Gastroesophageal sphincter (tissue), 3 donors: ENCODE measurements at regions not wholly inside any gene's neighbourhood (a gene's known extent, or its start where the extent isn't known, plus 50 kb on each side); places are given as distances from the start of the nearest gene placed in this dataset.
"Not testable (repeated sequence)": the region's sequence is repeated elsewhere in the genome, so short reads cannot be mapped to it uniquely, and the experiment has no call there.

Experiments used
- EP300 ChIP-seq: sonication (generic); formaldehyde crosslinking; IDR thresholded peaks from one replicate; pipeline ENCODE4 v1.6.1; 2017; ENCODE audit warnings: antibody characterized with exemption, mild to moderate bottlenecking
- POLR2A ChIP-seq, 2 donors: fragments of 450-650 bp; IDR thresholded peaks; one replicate each; pipeline ENCODE4 v1.6.1; 2017; ENCODE audit warnings: antibody characterized with exemption in 2 of 2, mild to moderate bottlenecking in 2 of 2, moderate library complexity in 1 of 2
- TF ChIP-seq, protein P1 (sequence below), 4 experiments: fragments of 200-600 bp in 2 of 4; fragments of 450-650 bp in 2 of 4; sonication (generic) in 1 of 4; IDR thresholded peaks; one replicate each; pipeline ENCODE4 v1.5.1; 2017 to 2019; ENCODE audit warnings: antibody characterized with exemption in 4 of 4, mild to moderate bottlenecking in 2 of 4, moderate library complexity in 2 of 4

DNA sequence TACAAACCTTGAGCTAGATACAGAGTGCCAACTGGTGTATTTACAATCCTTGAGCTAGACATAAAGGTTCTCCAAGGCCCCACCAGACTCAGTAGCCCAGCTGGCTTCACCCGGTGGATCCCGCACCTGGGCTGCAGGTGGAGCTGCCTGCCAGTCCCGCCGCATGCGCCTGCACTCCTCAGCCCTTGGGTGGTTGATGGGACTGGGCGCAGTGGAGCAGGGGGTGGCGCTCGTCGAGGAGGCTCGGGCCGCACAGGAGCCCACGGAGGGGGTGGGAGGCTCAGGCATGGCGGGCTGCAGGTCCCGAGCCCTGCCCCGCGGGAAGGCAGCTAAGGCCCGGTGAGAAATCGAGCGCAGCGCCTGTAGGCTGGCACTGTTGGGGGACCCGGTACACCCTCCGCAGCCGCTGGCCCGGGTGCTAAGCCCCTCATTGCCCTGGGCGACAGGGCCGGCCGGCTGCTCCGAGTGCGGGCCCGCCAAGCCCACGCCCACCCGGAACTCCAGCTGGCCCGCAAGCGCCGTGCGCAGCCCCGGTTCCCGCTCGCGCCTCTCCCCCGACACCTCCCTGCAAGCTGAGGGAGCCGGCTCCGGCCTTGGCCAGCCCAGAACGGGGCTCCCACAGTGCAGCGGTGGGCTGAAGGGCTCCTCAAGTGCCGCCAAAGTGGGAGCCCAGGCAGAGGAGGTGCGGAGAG is 116.5 kb upstream of the NEIL3 start:
- not testable (repeated sequence) for TF ChIP-seq POLR2A (IDR thresholded peaks at IDR 0.05); EP300
- TF ChIP-seq, protein P1, sequence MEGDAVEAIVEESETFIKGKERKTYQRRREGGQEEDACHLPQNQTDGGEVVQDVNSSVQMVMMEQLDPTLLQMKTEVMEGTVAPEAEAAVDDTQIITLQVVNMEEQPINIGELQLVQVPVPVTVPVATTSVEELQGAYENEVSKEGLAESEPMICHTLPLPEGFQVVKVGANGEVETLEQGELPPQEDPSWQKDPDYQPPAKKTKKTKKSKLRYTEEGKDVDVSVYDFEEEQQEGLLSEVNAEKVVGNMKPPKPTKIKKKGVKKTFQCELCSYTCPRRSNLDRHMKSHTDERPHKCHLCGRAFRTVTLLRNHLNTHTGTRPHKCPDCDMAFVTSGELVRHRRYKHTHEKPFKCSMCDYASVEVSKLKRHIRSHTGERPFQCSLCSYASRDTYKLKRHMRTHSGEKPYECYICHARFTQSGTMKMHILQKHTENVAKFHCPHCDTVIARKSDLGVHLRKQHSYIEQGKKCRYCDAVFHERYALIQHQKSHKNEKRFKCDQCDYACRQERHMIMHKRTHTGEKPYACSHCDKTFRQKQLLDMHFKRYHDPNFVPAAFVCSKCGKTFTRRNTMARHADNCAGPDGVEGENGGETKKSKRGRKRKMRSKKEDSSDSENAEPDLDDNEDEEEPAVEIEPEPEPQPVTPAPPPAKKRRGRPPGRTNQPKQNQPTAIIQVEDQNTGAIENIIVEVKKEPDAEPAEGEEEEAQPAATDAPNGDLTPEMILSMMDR (IDR thresholded peaks at IDR 0.05) = not testable (repeated sequence)
